A549 (cell line): ENCODE measurements at regions not wholly inside any gene's neighbourhood (a gene's known extent, or its start where the extent isn't known, plus 50 kb on each side); places are given as distances from the start of the nearest gene placed in this dataset.

ENCODE experiments used
- ATAC-seq, 2 experiments: fragments of 200-7000 bp in 1 of 2; fragments of >200 bp in 1 of 2; cut with Nextera tagmentation in 1 of 2; cut with Tn5 transposase in 1 of 2; 3 replicates each; pipeline versions ENCODE4 v1.8.0 to v1.9.1; 2018 to 2020; ENCODE audit warnings: mild to moderate bottlenecking in 1 of 2, moderate library complexity in 1 of 2
- CTCF ChIA-PET: fragments of 300-600 bp; sonication (Branson Sonifier 250); formaldehyde crosslinking; extraction: SDS; loops from one replicate; lab custom pipeline; 2021; ENCODE audit warnings: antibody characterized with exemption, inconsistent platforms; lab: Yijun Ruan, JAX
- POLR2A ChIA-PET: fragments of 350-600 bp; formaldehyde crosslinking; extraction: SDS; loops from one replicate; lab custom pipeline; 2021; ENCODE audit warnings: antibody characterized with exemption, inconsistent platforms; lab: Yijun Ruan, JAX
- DNase-seq, 2 experiments: peaks; one replicate each; pipeline versions ENCODE4 v3.0.0 to v3.0.0-alpha.2; 2011 to 2016; ENCODE audit warnings: low read depth in 1 of 2, low spot score in 1 of 2
- FAIRE-seq: peaks from 2 replicates; lab custom pipeline; 2011; peaks lifted over from hg19 to GRCh38; lab: Jason Lieb, UNC
- H3K27ac ChIP-seq, 2 experiments: fragments of >200 bp; sonication (Bioruptor Twin); formaldehyde crosslinking; 3 replicates each; pipeline ENCODE4 v1.5.1; 2016 to 2017
- H3K4me1 ChIP-seq: fragments of >200 bp; sonication (Bioruptor Twin); formaldehyde crosslinking; 3 replicates; pipeline ENCODE4 v1.6.1; 2016
- H3K4me2 ChIP-seq: fragments of >200 bp; sonication (Bioruptor Twin); formaldehyde crosslinking; 3 replicates; pipeline ENCODE4 v1.6.1; 2016
- H3K4me3 ChIP-seq: fragments of >200 bp; sonication (Bioruptor Twin); formaldehyde crosslinking; 3 replicates; pipeline ENCODE4 v1.5.1; 2016
- H3K9me3 ChIP-seq: fragments of >200 bp; sonication (Bioruptor Twin); formaldehyde crosslinking; 3 replicates; pipeline ENCODE4 v1.6.1; 2016
- CEBPB ChIP-seq, 2 experiments: fragments of >200 bp in 1 of 2; sonication (Bioruptor Twin) in 1 of 2; formaldehyde crosslinking in 1 of 2; IDR thresholded peaks; 2 replicates each; pipeline ENCODE4 v1.6.1; 2012 to 2016
- CHD4 ChIP-seq: fragments of 200-600 bp; sonication (generic); IDR thresholded peaks from 2 replicates; pipeline ENCODE4 v1.6.1; 2016; ENCODE audit warnings: antibody characterized with exemption, mild to moderate bottlenecking, borderline replicate concordance
- EP300 ChIP-seq, 2 experiments: fragments of >200 bp; sonication (Bioruptor Twin); formaldehyde crosslinking; IDR thresholded peaks; 2 replicates in 1 of 2; 3 replicates in 1 of 2; pipeline ENCODE4 v1.6.1; 2016 to 2017
- ESRRA ChIP-seq: fragments of 150-350 bp; IDR thresholded peaks from 2 replicates; pipeline ENCODE4 v1.6.1; 2014; ENCODE audit warnings: mild to moderate bottlenecking, low read length, borderline replicate concordance
- FOSL2 ChIP-seq, 2 experiments: fragments of 450-650 bp in 1 of 2; fragments of >200 bp in 1 of 2; sonication (Bioruptor Twin) in 1 of 2; formaldehyde crosslinking; IDR thresholded peaks; 2 replicates each; pipeline versions ENCODE4 v1.5.0 to v1.6.1; 2016 to 2020; ENCODE audit warnings: mild to moderate bottlenecking in 1 of 2, moderate library complexity in 1 of 2
- MAFK ChIP-seq: fragments of 450-650 bp; IDR thresholded peaks from 2 replicates; pipeline ENCODE4 v1.6.1; 2014; ENCODE audit not compliant: partially characterized antibody
- NPAS2 ChIP-seq: fragments of 250-450 bp; sonication (Bioruptor Pico); IDR thresholded peaks from 2 replicates; pipeline ENCODE4 v1.8.0; 2022; ENCODE audit warnings: mild to moderate bottlenecking, moderate library complexity, borderline replicate concordance
- PHF8 ChIP-seq: fragments of 200-600 bp; sonication (generic); IDR thresholded peaks from 2 replicates; pipeline ENCODE4 v1.6.1; 2016; ENCODE audit warnings: low read depth, mild to moderate bottlenecking, antibody characterized with exemption, moderate library complexity, borderline replicate concordance
- POLR2A ChIP-seq: IDR thresholded peaks from 2 replicates; pipeline ENCODE4 v1.6.1; 2012; ENCODE audit warnings: mild to moderate bottlenecking, low read length
- POLR2AphosphoS2 ChIP-seq: conservative IDR thresholded peaks from 2 replicates; pipeline ENCODE4 v1.6.1; 2012; ENCODE audit warnings: low read length, improper control_type of control experiment, inconsistent platforms
- RAD21 ChIP-seq, 2 experiments: fragments of >200 bp in 1 of 2; sonication (Bioruptor Twin) in 1 of 2; formaldehyde crosslinking in 1 of 2; IDR thresholded peaks in 1 of 2; conservative IDR thresholded peaks in 1 of 2; 2 replicates in 1 of 2; 3 replicates in 1 of 2; pipeline ENCODE4 v1.6.1; 2012 to 2018; ENCODE audit warnings: inconsistent platforms in 1 of 2
- RFX5 ChIP-seq: fragments of 450-650 bp; IDR thresholded peaks from 2 replicates; pipeline ENCODE4 v1.7.1; 2014; ENCODE audit warnings: antibody characterized with exemption, mild to moderate bottlenecking, moderate library complexity
- ZFP36 ChIP-seq: fragments of 450-650 bp; IDR thresholded peaks from 2 replicates; pipeline ENCODE4 v1.6.1; 2014; ENCODE audit warnings: borderline replicate concordance; ENCODE audit not compliant: partially characterized antibody
- WGBS: methylation state at CpG from one replicate; pipeline ENCODE4 v1.1.6; 2017; ENCODE audit errors: missing lambda C conversion rate; 5-methylcytosine and 5-hydroxymethylcytosine counted together
- TF ChIP-seq, protein P1 (sequence below): IDR thresholded peaks from 2 replicates; pipeline ENCODE4 v1.6.1; 2012
- TF ChIP-seq, protein P2 (sequence below): fragments of 450-650 bp; IDR thresholded peaks from 2 replicates; pipeline ENCODE4 v1.6.1; 2014; ENCODE audit warnings: antibody characterized with exemption
- TF ChIP-seq, protein P3 (sequence below): fragments of 250-450 bp; sonication (Bioruptor Pico); IDR thresholded peaks from 2 replicates; pipeline ENCODE4 v1.5.0; 2021; ENCODE audit warnings: mild to moderate bottlenecking, moderate library complexity, borderline replicate concordance
- TF ChIP-seq, protein P4 (sequence below): fragments of >200 bp; sonication (Bioruptor Twin); formaldehyde crosslinking; IDR thresholded peaks from 3 replicates; pipeline ENCODE4 v1.5.1; 2016

DNA sequence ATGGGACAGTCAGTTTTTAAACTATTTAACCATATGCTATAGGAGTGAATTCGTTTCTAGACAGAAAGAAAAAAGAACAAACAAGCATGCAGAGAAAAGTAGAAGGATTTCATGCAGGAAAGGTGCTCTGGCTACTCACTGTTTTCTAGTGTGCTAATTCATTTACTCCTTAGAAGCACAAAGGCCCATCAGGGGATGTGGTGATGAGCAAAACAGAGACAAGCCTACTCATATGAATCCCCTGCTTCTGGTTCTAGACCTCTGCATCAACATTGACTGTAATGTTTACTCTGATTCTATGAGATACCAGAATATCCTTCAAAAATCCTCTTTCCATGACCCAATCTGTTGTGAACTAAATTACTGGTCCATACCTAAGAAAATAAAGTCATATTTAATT, 801.9 kb downstream of the PLOD2 start:
- no peak for TF ChIP-seq POLR2A
- TF ChIP-seq, protein P1, sequence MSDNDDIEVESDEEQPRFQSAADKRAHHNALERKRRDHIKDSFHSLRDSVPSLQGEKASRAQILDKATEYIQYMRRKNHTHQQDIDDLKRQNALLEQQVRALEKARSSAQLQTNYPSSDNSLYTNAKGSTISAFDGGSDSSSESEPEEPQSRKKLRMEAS = no peak
- no peak for TF ChIP-seq NPAS2
- TF ChIP-seq, protein P2, sequence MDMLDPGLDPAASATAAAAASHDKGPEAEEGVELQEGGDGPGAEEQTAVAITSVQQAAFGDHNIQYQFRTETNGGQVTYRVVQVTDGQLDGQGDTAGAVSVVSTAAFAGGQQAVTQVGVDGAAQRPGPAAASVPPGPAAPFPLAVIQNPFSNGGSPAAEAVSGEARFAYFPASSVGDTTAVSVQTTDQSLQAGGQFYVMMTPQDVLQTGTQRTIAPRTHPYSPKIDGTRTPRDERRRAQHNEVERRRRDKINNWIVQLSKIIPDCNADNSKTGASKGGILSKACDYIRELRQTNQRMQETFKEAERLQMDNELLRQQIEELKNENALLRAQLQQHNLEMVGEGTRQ = no peak
- no peak for TF ChIP-seq RFX5
- TF ChIP-seq PHF8 = no peak
- no peak for TF ChIP-seq ESRRA
- TF ChIP-seq, protein P3, sequence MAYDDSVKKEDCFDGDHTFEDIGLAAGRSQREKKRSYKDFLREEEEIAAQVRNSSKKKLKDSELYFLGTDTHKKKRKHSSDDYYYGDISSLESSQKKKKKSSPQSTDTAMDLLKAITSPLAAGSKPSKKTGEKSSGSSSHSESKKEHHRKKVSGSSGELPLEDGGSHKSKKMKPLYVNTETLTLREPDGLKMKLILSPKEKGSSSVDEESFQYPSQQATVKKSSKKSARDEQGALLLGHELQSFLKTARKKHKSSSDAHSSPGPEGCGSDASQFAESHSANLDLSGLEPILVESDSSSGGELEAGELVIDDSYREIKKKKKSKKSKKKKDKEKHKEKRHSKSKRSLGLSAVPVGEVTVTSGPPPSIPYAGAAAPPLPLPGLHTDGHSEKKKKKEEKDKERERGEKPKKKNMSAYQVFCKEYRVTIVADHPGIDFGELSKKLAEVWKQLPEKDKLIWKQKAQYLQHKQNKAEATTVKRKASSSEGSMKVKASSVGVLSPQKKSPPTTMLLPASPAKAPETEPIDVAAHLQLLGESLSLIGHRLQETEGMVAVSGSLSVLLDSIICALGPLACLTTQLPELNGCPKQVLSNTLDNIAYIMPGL (CRISPR knock-in tag) = no peak
- 0% methylated on average over 1 of the region's 1 CpG for WGBS
- ChIA-PET CTCF (no interaction called here), POLR2A (no interaction called here)
- no peak overlapping the region for H3K27ac ChIP-seq
- ATAC-seq (no peak), DNase-seq (no peak), FAIRE-seq (no peak)
- H3K4me3 ChIP-seq = no peak overlapping the region
- no peaks in the 10 kb centered on the region for H3K4me1 ChIP-seq
- H3K9me3 ChIP-seq = 0 out of 3 replicates have a peak, but pooled peaks cover 3% of the 10 kb centered on the region
- no peak overlapping the region for H3K4me2 ChIP-seq

DNA sequence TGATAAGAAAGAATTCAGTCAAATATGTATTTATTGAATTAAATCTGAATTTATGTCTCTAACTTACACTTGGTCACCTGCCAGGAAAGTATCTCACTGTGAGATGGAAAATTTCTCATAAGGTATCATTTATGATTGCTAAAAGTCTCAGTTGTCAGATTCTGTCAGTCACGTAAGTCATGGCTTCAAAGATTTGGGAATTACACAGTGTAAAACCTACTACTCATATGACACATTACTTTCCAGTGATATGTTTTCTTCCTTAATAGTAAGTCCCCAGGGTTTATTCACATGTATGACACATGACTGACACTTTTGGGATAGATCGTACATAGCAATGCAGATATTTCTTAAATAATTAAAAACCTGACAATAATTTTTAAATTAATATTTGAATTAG, 792.2 kb downstream of the PLOD2 start:
- TF ChIP-seq EP300 (IDR thresholded peaks at IDR 0.05) = no peak
- TF ChIP-seq, all 56 proteins: peak for 0
- POLR2A ChIA-PET = no interaction called here
- FAIRE-seq (no peak), ATAC-seq (no peak), DNase-seq (no peak)
- H3K4me2 ChIP-seq = no peak overlapping the region
- H3K9me3 ChIP-seq = no peaks in the 10 kb centered on the region
- H3K4me1 ChIP-seq = no peaks in the 10 kb centered on the region
- no peak overlapping the region for H3K27ac ChIP-seq
- H3K4me3 ChIP-seq = no peak overlapping the region
- CTCF ChIA-PET = no interaction called here
- WGBS = 83% methylated on average over 2 of the region's 2 CpGs

DNA sequence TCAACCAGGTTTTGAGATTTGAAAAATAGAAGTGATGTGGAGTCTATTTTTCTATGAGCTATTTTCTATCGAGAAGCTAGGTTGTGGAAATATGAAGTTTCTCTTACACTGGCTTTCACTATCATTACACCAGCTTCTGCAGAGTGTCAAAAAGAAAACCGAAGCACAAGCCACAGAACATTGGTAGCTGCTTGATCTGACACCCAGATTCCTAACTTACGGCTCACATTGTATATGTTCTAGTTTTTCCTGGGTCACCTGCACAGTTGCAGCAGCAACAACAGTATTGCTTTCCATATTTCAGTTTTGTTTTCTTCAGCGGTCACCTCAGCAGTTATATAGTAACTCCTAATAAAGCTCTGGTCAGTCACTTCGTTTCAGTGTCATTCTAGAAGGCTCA, 790.1 kb downstream of the PLOD2 start:
- ATAC-seq (no peak), FAIRE-seq (no peak), DNase-seq (no peak)
- WGBS = 20% methylated on average over 5 of the region's 5 CpGs
- Histone ChIP-seq H3K9me3 (no peaks in the 10 kb centered on the region), H3K4me3 (no peak overlapping the region), H3K4me2 (no peak overlapping the region), H3K4me1 (no peaks in the 10 kb centered on the region), H3K27ac (no peak overlapping the region)
- ChIA-PET POLR2A (no interaction called here), CTCF (interaction anchor here (0.6 kb wide), 1 partner anchor 92 kb away, joined by 3 read pairs; no protein-coding TSS in a partner anchor)
- TF ChIP-seq RAD21 (conservative IDR thresholded peaks at IDR 0.05 in 1 of 2, IDR thresholded peaks at IDR 0.05 in 1 of 2) = no peak
- no peak for TF ChIP-seq CEBPB (IDR thresholded peaks at IDR 0.05)
- TF ChIP-seq CHD4 = no peak
- TF ChIP-seq MAFK = no peak
- no peak for TF ChIP-seq FOSL2 (IDR thresholded peaks at IDR 0.05)
- no peak for TF ChIP-seq FOSL2 (CRISPR knock-in tag; IDR thresholded peaks at IDR 0.05)
- no peak for TF ChIP-seq ZFP36
- TF ChIP-seq, protein P4, sequence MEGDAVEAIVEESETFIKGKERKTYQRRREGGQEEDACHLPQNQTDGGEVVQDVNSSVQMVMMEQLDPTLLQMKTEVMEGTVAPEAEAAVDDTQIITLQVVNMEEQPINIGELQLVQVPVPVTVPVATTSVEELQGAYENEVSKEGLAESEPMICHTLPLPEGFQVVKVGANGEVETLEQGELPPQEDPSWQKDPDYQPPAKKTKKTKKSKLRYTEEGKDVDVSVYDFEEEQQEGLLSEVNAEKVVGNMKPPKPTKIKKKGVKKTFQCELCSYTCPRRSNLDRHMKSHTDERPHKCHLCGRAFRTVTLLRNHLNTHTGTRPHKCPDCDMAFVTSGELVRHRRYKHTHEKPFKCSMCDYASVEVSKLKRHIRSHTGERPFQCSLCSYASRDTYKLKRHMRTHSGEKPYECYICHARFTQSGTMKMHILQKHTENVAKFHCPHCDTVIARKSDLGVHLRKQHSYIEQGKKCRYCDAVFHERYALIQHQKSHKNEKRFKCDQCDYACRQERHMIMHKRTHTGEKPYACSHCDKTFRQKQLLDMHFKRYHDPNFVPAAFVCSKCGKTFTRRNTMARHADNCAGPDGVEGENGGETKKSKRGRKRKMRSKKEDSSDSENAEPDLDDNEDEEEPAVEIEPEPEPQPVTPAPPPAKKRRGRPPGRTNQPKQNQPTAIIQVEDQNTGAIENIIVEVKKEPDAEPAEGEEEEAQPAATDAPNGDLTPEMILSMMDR = no peak
- TF ChIP-seq POLR2AphosphoS2 = no peak
